Hepatocyte (in vitro differentiated cells): ENCODE measurements at regions not wholly inside any gene's neighbourhood (a gene's known extent, or its start where the extent isn't known, plus 50 kb on each side); places are given as distances from the start of the nearest gene placed in this dataset.

Source experiments
- DNase-seq: peaks from one replicate; pipeline ENCODE4 v3.0.0-alpha.2; 2016; ENCODE audit warnings: low spot score
- H2AFZ ChIP-seq: fragments of 200-600 bp; sonication (generic); 2 replicates; pipeline ENCODE4 v1.6.0; 2016; ENCODE audit warnings: antibody characterized with exemption, mild to moderate bottlenecking
- H3K27ac ChIP-seq: fragments of 200-600 bp; sonication (generic); 2 replicates; pipeline ENCODE4 v1.5.1; 2016; ENCODE audit warnings: mild to moderate bottlenecking
- H3K27me3 ChIP-seq: fragments of 200-600 bp; sonication (generic); 2 replicates; pipeline ENCODE4 v1.6.1; 2016
- H3K36me3 ChIP-seq: fragments of 200-600 bp; sonication (generic); replicated peaks from 2 replicates; pipeline ENCODE4 v1.5.1; 2016; ENCODE audit warnings: low read depth; ENCODE audit not compliant: insufficient read depth
- H3K4me1 ChIP-seq: fragments of 200-600 bp; sonication (generic); 2 replicates; pipeline ENCODE4 v1.5.1; 2016; ENCODE audit warnings: mild to moderate bottlenecking, moderate library complexity; ENCODE audit not compliant: insufficient read depth
- H3K4me2 ChIP-seq: fragments of 200-600 bp; sonication (generic); 2 replicates; pipeline ENCODE4 v1.6.0; 2016
- H3K4me3 ChIP-seq: fragments of 200-600 bp; sonication (generic); 2 replicates; pipeline ENCODE4 v1.5.1; 2016; ENCODE audit warnings: mild to moderate bottlenecking
- H3K79me2 ChIP-seq: fragments of 200-600 bp; sonication (generic); 2 replicates; pipeline ENCODE4 v1.6.0; 2017; ENCODE audit warnings: mild to moderate bottlenecking
- H3K9me2 ChIP-seq: fragments of 200-600 bp; sonication (generic); replicated peaks from 2 replicates; pipeline ENCODE4 v1.6.0; 2017; ENCODE audit warnings: mild to moderate bottlenecking; ENCODE audit not compliant: insufficient read depth
- H3K9me3 ChIP-seq: fragments of 200-600 bp; sonication (generic); 2 replicates; pipeline ENCODE4 v1.5.1; 2016; ENCODE audit warnings: low read depth, mild to moderate bottlenecking
- H4K20me1 ChIP-seq: fragments of 200-600 bp; sonication (generic); 2 replicates; pipeline ENCODE4 v1.6.0; 2016; ENCODE audit warnings: mild to moderate bottlenecking; ENCODE audit not compliant: insufficient read depth, poor library complexity, severe bottlenecking
- CTCF ChIP-seq: fragments of 200-600 bp; sonication (generic); IDR thresholded peaks from 2 replicates; pipeline ENCODE4 v1.5.1; 2016; ENCODE audit warnings: antibody characterized with exemption, mild to moderate bottlenecking; ENCODE audit not compliant: poor library complexity
- EZH2 ChIP-seq: fragments of 200-600 bp; sonication (generic); IDR thresholded peaks from 2 replicates; pipeline ENCODE4 v1.6.1; 2016; ENCODE audit warnings: antibody characterized with exemption, mild to moderate bottlenecking, borderline replicate concordance
- EZH2phosphoT487 ChIP-seq: fragments of 200-600 bp; sonication (generic); IDR thresholded peaks from one replicate; pipeline ENCODE4 v1.6.1; 2018; ENCODE audit warnings: antibody characterized with exemption, mild to moderate bottlenecking, low read depth, moderate library complexity; ENCODE audit not compliant: unreplicated experiment, severe bottlenecking
- WGBS: methylation state at CpG from one replicate; pipeline ENCODE4 v1.1.6; 2016; ENCODE audit warnings: low lambda C conversion rate; ENCODE audit errors: missing lambda C conversion rate; 5-methylcytosine and 5-hydroxymethylcytosine counted together

GRCh38 chr22:44427611-44428470 lies 70.2 kb downstream of the RTL6 start:
- no peaks in the 10 kb centered on the region for H3K9me2 ChIP-seq
- WGBS: 89% methylated on average over 21 of the region's 21 CpGs
- no peaks in the 10 kb centered on the region for H3K9me3 ChIP-seq
- no peak for DNase-seq
- H4K20me1 ChIP-seq: no peaks in the 10 kb centered on the region
- no peak overlapping the region for H3K4me2 ChIP-seq
- TF ChIP-seq EZH2phosphoT487: no peak
- TF ChIP-seq CTCF: no peak
- TF ChIP-seq EZH2: no peak
- no peaks in the 10 kb centered on the region for H3K79me2 ChIP-seq
- H3K27me3 ChIP-seq: no peaks in the 10 kb centered on the region
- no peaks in the 10 kb centered on the region for H3K36me3 ChIP-seq
- no peak overlapping the region for H3K27ac ChIP-seq
- H3K4me3 ChIP-seq: no peak overlapping the region
- H2AFZ ChIP-seq: no peak overlapping the region
- H3K4me1 ChIP-seq: peaks cover 15% of the 10 kb centered on the region

GRCh38 chr22:44426981-44427380 lies 71.1 kb downstream of the RTL6 start:
- Histone ChIP-seq H3K9me2 (no peaks in the 10 kb centered on the region), H3K79me2 (no peaks in the 10 kb centered on the region), H2AFZ (no peak overlapping the region), H3K4me3 (no peak overlapping the region), H3K27ac (no peak overlapping the region), H3K27me3 (no peaks in the 10 kb centered on the region), H3K4me1 (peaks cover 19% of the 10 kb centered on the region), H3K36me3 (no peaks in the 10 kb centered on the region), H3K9me3 (no peaks in the 10 kb centered on the region), H4K20me1 (no peaks in the 10 kb centered on the region), H3K4me2 (no peak overlapping the region)
- DNase-seq: no peak
- WGBS: 99% methylated on average over 11 of the region's 11 CpGs
- no peak for TF ChIP-seq CTCF
- TF ChIP-seq EZH2phosphoT487: no peak
- no peak for TF ChIP-seq EZH2

- Histone ChIP-seq H3K4me3 (no peak overlapping the region), H3K4me2 (no peak overlapping the region), H3K27me3 (no peaks in the 10 kb centered on the region), H3K9me2 (no peaks in the 10 kb centered on the region), H3K9me3 (no peaks in the 10 kb centered on the region), H3K27ac (peak overlapping the region; percentile 25), H3K4me1 (peaks cover 19% of the 10 kb centered on the region), H3K79me2 (no peaks in the 10 kb centered on the region), H2AFZ (no peak overlapping the region), H4K20me1 (no peaks in the 10 kb centered on the region), H3K36me3 (no peaks in the 10 kb centered on the region)
- TF ChIP-seq EZH2: no peak
- TF ChIP-seq CTCF: no peak
- no peak for TF ChIP-seq EZH2phosphoT487
- no peak for DNase-seq
- WGBS: 78% methylated on average over 5 of the region's 5 CpGs
Measured at GRCh38 chr22:44425694-44426045, 72.4 kb downstream of the RTL6 start.
